ENCODE measurements at regions not wholly inside any gene's neighbourhood (a gene's known extent, or its start where the extent isn't known, plus 50 kb on each side); places are given as distances from the start of the nearest gene placed in this dataset.
A peak's percentile ranks its signal among the peaks of the same experiment; 100 is the strongest.

- H3K4me3 Mint-ChIP-seq: no peak overlapping the region
- Histone ChIP-seq H3K4me3 (ENCODE audit: low read length) (no peak overlapping the region), H3K27me3 (ENCODE audit: control insufficient read depth in 2 of 2, insufficient read depth in 2 of 2, low read length in 2 of 2) (no peaks in the 10 kb centered on the region), H3K27ac (ENCODE audit: low read depth, low read length) (no peak overlapping the region), H3K36me3 (ENCODE audit: control insufficient read depth in 2 of 3, insufficient read depth in 3 of 3, low read length in 3 of 3) (no peaks in the 10 kb centered on the region), H3K9me3 (ENCODE audit: control insufficient read depth in 2 of 3, low read length in 3 of 3) (no peaks in the 10 kb centered on the region), H3K4me1 (ENCODE audit: control insufficient read depth in 2 of 2, insufficient read depth in 2 of 2, low read length in 2 of 2) (no peaks in the 10 kb centered on the region)
- ATAC-seq (no peak), DNase-seq (no peak)
- no peaks in the 10 kb centered on the region for H3K36me3 Mint-ChIP-seq
- ChIA-PET CTCF (no interaction called here), POLR2A (no interaction called here)
- H3K4me1 Mint-ChIP-seq: peaks cover 0 to 2% (median 0%) of the 10 kb centered on the region in 7 donors
- intact Hi-C loops (cut with micrococcal nuclease): no loop called here
- no peak overlapping the region for H3K27ac Mint-ChIP-seq
- H3K27me3 Mint-ChIP-seq: peaks cover 0 to 29% (median 10%) of the 10 kb centered on the region in 5 donors
- no peaks in the 10 kb centered on the region for H3K9me3 Mint-ChIP-seq
Measured at GRCh38 chr3:160134454-160134853, 90.8 kb upstream of the C3orf80 start.

DNA sequence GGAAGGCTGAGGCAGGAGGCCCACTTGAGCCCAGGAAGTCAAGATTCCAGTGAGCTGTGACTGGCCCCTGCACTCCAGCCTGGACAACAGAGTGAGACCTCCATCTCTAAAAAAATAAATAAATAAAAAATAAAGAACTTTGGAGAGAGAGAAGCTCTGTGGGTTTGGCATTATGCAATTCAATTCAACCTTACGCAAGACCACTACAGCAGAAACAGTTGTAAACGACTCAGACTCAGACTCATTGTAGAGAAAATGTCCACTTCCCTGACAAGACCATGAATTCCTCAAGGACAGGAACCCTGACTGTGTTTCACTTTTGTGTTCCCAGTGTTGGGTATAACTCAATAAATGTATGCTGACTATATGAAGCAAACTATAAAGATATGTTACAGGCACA is 90.3 kb upstream of the C3orf80 start:
- Histone ChIP-seq H3K27me3 (ENCODE audit: control insufficient read depth in 2 of 2, insufficient read depth in 2 of 2, low read length in 2 of 2) (no peaks in the 10 kb centered on the region), H3K4me3 (ENCODE audit: low read length) (no peak overlapping the region), H3K9me3 (ENCODE audit: control insufficient read depth in 2 of 3, low read length in 3 of 3) (no peaks in the 10 kb centered on the region), H3K36me3 (ENCODE audit: control insufficient read depth in 2 of 3, insufficient read depth in 3 of 3, low read length in 3 of 3) (no peaks in the 10 kb centered on the region), H3K27ac (ENCODE audit: low read depth, low read length) (no peak overlapping the region), H3K4me1 (ENCODE audit: control insufficient read depth in 2 of 2, insufficient read depth in 2 of 2, low read length in 2 of 2) (no peaks in the 10 kb centered on the region)
- DNase-seq (no peak), ATAC-seq (peak; percentile 53)
- POLR2A ChIA-PET: no interaction called here
- Mint-ChIP-seq H3K27me3 (peaks cover 0 to 29% (median 8%) of the 10 kb centered on the region in 5 donors), H3K9me3 (no peaks in the 10 kb centered on the region), H3K4me3 (no peak overlapping the region), H3K4me1 (no peaks in the 10 kb centered on the region), H3K27ac (no peak overlapping the region), H3K36me3 (no peaks in the 10 kb centered on the region)
- CTCF ChIA-PET: no interaction called here
- intact Hi-C loops (cut with micrococcal nuclease): no loop called here

- Histone ChIP-seq H3K27me3 (ENCODE audit: control insufficient read depth in 2 of 2, insufficient read depth in 2 of 2, low read length in 2 of 2) (no peaks in the 10 kb centered on the region), H3K4me3 (ENCODE audit: low read length) (no peak overlapping the region), H3K27ac (ENCODE audit: low read depth, low read length) (no peak overlapping the region), H3K36me3 (ENCODE audit: control insufficient read depth in 2 of 3, insufficient read depth in 3 of 3, low read length in 3 of 3) (no peaks in the 10 kb centered on the region), H3K4me1 (ENCODE audit: control insufficient read depth in 2 of 2, insufficient read depth in 2 of 2, low read length in 2 of 2) (no peaks in the 10 kb centered on the region), H3K9me3 (ENCODE audit: control insufficient read depth in 2 of 3, low read length in 3 of 3) (no peaks in the 10 kb centered on the region)
- ChIA-PET CTCF (no interaction called here), POLR2A (no interaction called here)
- peaks cover 0 to 4% (median 0%) of the 10 kb centered on the region in 11 donors for H3K9me3 Mint-ChIP-seq
- peaks cover 0 to 2% (median 0%) of the 10 kb centered on the region in 7 donors for H3K4me1 Mint-ChIP-seq
- peak overlapping the region in 1 of 9 donors; percentile 10 for H3K27ac Mint-ChIP-seq
- no peaks in the 10 kb centered on the region for H3K36me3 Mint-ChIP-seq
- intact Hi-C loops (cut with micrococcal nuclease): no loop called here
- no peak overlapping the region for H3K4me3 Mint-ChIP-seq
- H3K27me3 Mint-ChIP-seq: peaks cover 0 to 24% (median 6%) of the 10 kb centered on the region in 5 donors
- ATAC-seq (no peak), DNase-seq (no peak)
Measured at GRCh38 chr3:160135851-160136250, 89.4 kb upstream of the C3orf80 start.

DNA sequence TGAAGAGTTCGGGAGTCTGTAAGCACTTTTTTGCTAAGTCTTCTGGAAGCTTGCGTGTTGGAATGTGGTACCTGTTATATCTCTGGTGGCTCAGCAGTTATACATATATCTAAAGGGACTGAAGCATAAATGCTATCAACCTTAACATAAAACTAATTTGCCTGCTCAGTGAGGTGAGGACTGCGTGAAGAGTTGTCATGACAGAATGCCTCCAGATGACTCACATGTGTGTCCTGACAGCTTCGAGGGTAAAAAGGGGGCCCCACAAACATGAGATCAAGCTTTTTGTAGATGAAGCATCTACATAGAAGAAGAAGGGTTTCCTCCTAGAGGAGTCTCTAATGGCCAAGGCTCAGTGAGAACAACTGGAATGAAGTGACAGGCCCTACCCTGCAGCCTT is 88.8 kb upstream of the C3orf80 start:
- Histone ChIP-seq H3K27me3 (ENCODE audit: control insufficient read depth in 2 of 2, insufficient read depth in 2 of 2, low read length in 2 of 2) (no peaks in the 10 kb centered on the region), H3K4me1 (ENCODE audit: control insufficient read depth in 2 of 2, insufficient read depth in 2 of 2, low read length in 2 of 2) (no peaks in the 10 kb centered on the region), H3K27ac (ENCODE audit: low read depth, low read length) (no peak overlapping the region), H3K4me3 (ENCODE audit: low read length) (no peak overlapping the region), H3K36me3 (ENCODE audit: control insufficient read depth in 2 of 3, insufficient read depth in 3 of 3, low read length in 3 of 3) (no peaks in the 10 kb centered on the region), H3K9me3 (ENCODE audit: control insufficient read depth in 2 of 3, low read length in 3 of 3) (no peaks in the 10 kb centered on the region)
- Mint-ChIP-seq H3K36me3 (no peaks in the 10 kb centered on the region), H3K4me1 (peaks cover 0 to 2% (median 0%) of the 10 kb centered on the region in 7 donors), H3K9me3 (peaks cover 0 to 5% (median 0%) of the 10 kb centered on the region in 11 donors), H3K4me3 (no peak overlapping the region), H3K27me3 (peaks cover 0 to 21% (median 6%) of the 10 kb centered on the region in 5 donors), H3K27ac (no peak overlapping the region)
- CTCF ChIA-PET: no interaction called here
- ATAC-seq (no peak), DNase-seq (no peak)
- POLR2A ChIA-PET: no interaction called here
- intact Hi-C loops (cut with micrococcal nuclease): no loop called here

GRCh38 chr3:160139291-160139690 is 85.9 kb upstream of the C3orf80 start:
- Histone ChIP-seq H3K36me3 (ENCODE audit: control insufficient read depth in 2 of 3, insufficient read depth in 3 of 3, low read length in 3 of 3) (no peaks in the 10 kb centered on the region), H3K4me1 (ENCODE audit: control insufficient read depth in 2 of 2, insufficient read depth in 2 of 2, low read length in 2 of 2) (no peaks in the 10 kb centered on the region), H3K27me3 (ENCODE audit: control insufficient read depth in 2 of 2, insufficient read depth in 2 of 2, low read length in 2 of 2) (no peaks in the 10 kb centered on the region), H3K4me3 (ENCODE audit: low read length) (no peak overlapping the region), H3K27ac (ENCODE audit: low read depth, low read length) (no peak overlapping the region), H3K9me3 (ENCODE audit: control insufficient read depth in 2 of 3, low read length in 3 of 3) (no peaks in the 10 kb centered on the region)
- CTCF ChIA-PET: no interaction called here
- Mint-ChIP-seq H3K36me3 (peaks cover 0 to 9% (median 0%) of the 10 kb centered on the region in 5 donors), H3K27ac (no peak overlapping the region), H3K4me1 (peaks cover 0 to 2% (median 0%) of the 10 kb centered on the region in 7 donors), H3K27me3 (peaks cover 0 to 26% (median 2%) of the 10 kb centered on the region in 5 donors), H3K9me3 (peaks cover 4 to 16% (median 10%) of the 10 kb centered on the region in 11 donors), H3K4me3 (no peak overlapping the region)
- POLR2A ChIA-PET: no interaction called here
- intact Hi-C loops (cut with micrococcal nuclease): no loop called here
- DNase-seq (no peak), ATAC-seq (no peak)

- no peak overlapping the region for H3K4me3 ChIP-seq (ENCODE audit: low read length)
- Mint-ChIP-seq H3K4me1 (peaks cover 0 to 2% (median 0%) of the 10 kb centered on the region in 7 donors), H3K27ac (no peak overlapping the region)
Measured at GRCh38 chr3:160140756-160141155, 84.5 kb upstream of the C3orf80 start.

GRCh38 chr3:160141485-160142185 is 83.6 kb upstream of the C3orf80 start:
- Mint-ChIP-seq H3K4me1 (peaks cover 0 to 2% (median 0%) of the 10 kb centered on the region in 7 donors), H3K36me3 (peaks cover 0 to 9% (median 0%) of the 10 kb centered on the region in 5 donors), H3K9me3 (peaks cover 5 to 18% (median 10%) of the 10 kb centered on the region in 11 donors), H3K27me3 (peaks cover 0 to 18% (median 2%) of the 10 kb centered on the region in 5 donors), H3K27ac (no peak overlapping the region), H3K4me3 (no peak overlapping the region)
- POLR2A ChIA-PET: no interaction called here
- H3K27ac ChIP-seq (ENCODE audit: low read depth, low read length): no peak overlapping the region
- H3K36me3 ChIP-seq (ENCODE audit: control insufficient read depth in 2 of 3, insufficient read depth in 3 of 3, low read length in 3 of 3): no peaks in the 10 kb centered on the region
- no peak overlapping the region for H3K4me3 ChIP-seq (ENCODE audit: low read length)
- intact Hi-C loops (cut with micrococcal nuclease): no loop called here
- no peaks in the 10 kb centered on the region for H3K4me1 ChIP-seq (ENCODE audit: control insufficient read depth in 2 of 2, insufficient read depth in 2 of 2, low read length in 2 of 2)
- CTCF ChIA-PET: no interaction called here
- no peaks in the 10 kb centered on the region for H3K27me3 ChIP-seq (ENCODE audit: control insufficient read depth in 2 of 2, insufficient read depth in 2 of 2, low read length in 2 of 2)
- DNase-seq: no peak
- no peaks in the 10 kb centered on the region for H3K9me3 ChIP-seq (ENCODE audit: control insufficient read depth in 2 of 3, low read length in 3 of 3)
- no peak for ATAC-seq

More at GRCh38 chr3:160140756-160141155, 84.5 kb upstream of the C3orf80 start:
- H3K9me3 ChIP-seq (ENCODE audit: control insufficient read depth in 2 of 3, low read length in 3 of 3): no peaks in the 10 kb centered on the region
- H3K27me3 ChIP-seq (ENCODE audit: control insufficient read depth in 2 of 2, insufficient read depth in 2 of 2, low read length in 2 of 2): no peaks in the 10 kb centered on the region
- no peaks in the 10 kb centered on the region for H3K4me1 ChIP-seq (ENCODE audit: control insufficient read depth in 2 of 2, insufficient read depth in 2 of 2, low read length in 2 of 2)
- no peak for ATAC-seq
- CTCF ChIA-PET: no interaction called here
- intact Hi-C loops (cut with micrococcal nuclease): no loop called here
- Mint-ChIP-seq H3K4me3 (no peak overlapping the region), H3K9me3 (peaks cover 5 to 18% (median 10%) of the 10 kb centered on the region in 11 donors), H3K36me3 (peaks cover 0 to 9% (median 0%) of the 10 kb centered on the region in 5 donors), H3K27me3 (peaks cover 0 to 27% (median 2%) of the 10 kb centered on the region in 5 donors)
- peak in 1 of 9 donors; percentile 24 for DNase-seq
- POLR2A ChIA-PET: no interaction called here
- no peak overlapping the region for H3K27ac ChIP-seq (ENCODE audit: low read depth, low read length)
- H3K36me3 ChIP-seq (ENCODE audit: control insufficient read depth in 2 of 3, insufficient read depth in 3 of 3, low read length in 3 of 3): no peaks in the 10 kb centered on the region
